ENCODE measurements at regions not wholly inside any gene's neighbourhood (a gene's known extent, or its start where the extent isn't known, plus 50 kb on each side); places are given as distances from the start of the nearest gene placed in this dataset.

- no peaks in the 10 kb centered on the region for H3K9me3 ChIP-seq (replicated peaks in 1 of 2; ENCODE audit: control insufficient read depth in 2 of 2, insufficient read depth in 1 of 2, low read depth in 1 of 2, low read length in 2 of 2)
- H3K36me3 ChIP-seq (replicated peaks in 1 of 2; ENCODE audit: control insufficient read depth in 2 of 2, insufficient read depth in 2 of 2, low read length in 2 of 2): no peaks in the 10 kb centered on the region
- no peak overlapping the region for H2AFZ ChIP-seq (ENCODE audit: low read length)
- no peak overlapping the region for H2BK15ac ChIP-seq (ENCODE audit: low read length)
- no peaks in the 10 kb centered on the region for H3K79me1 ChIP-seq (ENCODE audit: low read depth, low read length)
- H3K4me3 ChIP-seq (ENCODE audit: low read length in 2 of 2): no peak overlapping the region
- no CpG with 5 or more reads among the region's 5 CpGs for WGBS, 2 donors (ENCODE audit: extremely low coverage in 2 of 2, insufficient read length in 2 of 2, insufficient replicate concordance in 1 of 2)
- H3K18ac ChIP-seq (ENCODE audit: low read length): no peak overlapping the region
- no peak overlapping the region for H3K4ac ChIP-seq (ENCODE audit: low read length)
- H3K4me1 ChIP-seq (ENCODE audit: control insufficient read depth in 2 of 2, insufficient read depth in 1 of 2, low read depth in 1 of 2, low read length in 2 of 2): no peaks in the 10 kb centered on the region
- no peak overlapping the region for H2AK5ac ChIP-seq (ENCODE audit: low read depth, low read length)
- H3K9ac ChIP-seq (ENCODE audit: low read depth, low read length, poor library complexity): no peak overlapping the region
- no peak overlapping the region for H2BK5ac ChIP-seq (ENCODE audit: low read length)
- no peak overlapping the region for H3K27ac ChIP-seq (replicated peaks; ENCODE audit: low read length)
- no peak overlapping the region for H4K8ac ChIP-seq (ENCODE audit: low read depth, low read length)
- no peak overlapping the region for H4K91ac ChIP-seq (ENCODE audit: low read depth, low read length, poor library complexity)
- peaks cover 0 to 12% (median 0%) of the 10 kb centered on the region in 3 experiments for H3K27me3 ChIP-seq (ENCODE audit: control insufficient read depth in 3 of 3, insufficient read depth in 3 of 3, low read depth in 1 of 3, low read length in 3 of 3)
- no peak overlapping the region for H2BK120ac ChIP-seq (ENCODE audit: low read depth, low read length)
- H3K4me2 ChIP-seq (ENCODE audit: insufficient read depth, low read length, poor library complexity, severe bottlenecking): no peak overlapping the region
- DNase-seq (ENCODE audit: low spot score): no peak
- no peak overlapping the region for H3K14ac ChIP-seq (ENCODE audit: low read length)
- no peak overlapping the region for H3K23ac ChIP-seq (ENCODE audit: low read depth, low read length, poor library complexity)
- no peak overlapping the region for H2BK12ac ChIP-seq (ENCODE audit: low read length)
Measured at GRCh38 chr5:160485364-160485969, 63.8 kb downstream of the PTTG1 start.

GRCh38 chr5:160486573-160486972 is 64.9 kb downstream of the PTTG1 start:
- no peak overlapping the region for H3K23ac ChIP-seq (ENCODE audit: low read depth, low read length, poor library complexity)
- H2BK15ac ChIP-seq (ENCODE audit: low read length): no peak overlapping the region
- H3K9me3 ChIP-seq (replicated peaks in 1 of 2; ENCODE audit: control insufficient read depth in 2 of 2, insufficient read depth in 1 of 2, low read depth in 1 of 2, low read length in 2 of 2): no peaks in the 10 kb centered on the region
- H3K14ac ChIP-seq (ENCODE audit: low read length): no peak overlapping the region
- no peak overlapping the region for H3K9ac ChIP-seq (ENCODE audit: low read depth, low read length, poor library complexity)
- H3K18ac ChIP-seq (ENCODE audit: low read length): no peak overlapping the region
- no peak overlapping the region for H3K4me3 ChIP-seq (ENCODE audit: low read length in 2 of 2)
- H3K4me1 ChIP-seq (ENCODE audit: control insufficient read depth in 2 of 2, insufficient read depth in 1 of 2, low read depth in 1 of 2, low read length in 2 of 2): no peaks in the 10 kb centered on the region
- no CpG with 5 or more reads among the region's 7 CpGs for WGBS, 2 donors (ENCODE audit: extremely low coverage in 2 of 2, insufficient read length in 2 of 2, insufficient replicate concordance in 1 of 2)
- no peak overlapping the region for H3K27ac ChIP-seq (replicated peaks; ENCODE audit: low read length)
- no peak overlapping the region for H2BK5ac ChIP-seq (ENCODE audit: low read length)
- no peak overlapping the region for H2BK12ac ChIP-seq (ENCODE audit: low read length)
- H3K36me3 ChIP-seq (replicated peaks in 1 of 2; ENCODE audit: control insufficient read depth in 2 of 2, insufficient read depth in 2 of 2, low read length in 2 of 2): no peaks in the 10 kb centered on the region
- no peak overlapping the region for H4K91ac ChIP-seq (ENCODE audit: low read depth, low read length, poor library complexity)
- peaks cover 0 to 12% (median 0%) of the 10 kb centered on the region in 3 experiments for H3K27me3 ChIP-seq (ENCODE audit: control insufficient read depth in 3 of 3, insufficient read depth in 3 of 3, low read depth in 1 of 3, low read length in 3 of 3)
- no peak overlapping the region for H2AFZ ChIP-seq (ENCODE audit: low read length)
- no peak overlapping the region for H4K8ac ChIP-seq (ENCODE audit: low read depth, low read length)
- H2AK5ac ChIP-seq (ENCODE audit: low read depth, low read length): no peak overlapping the region
- H3K79me1 ChIP-seq (ENCODE audit: low read depth, low read length): no peaks in the 10 kb centered on the region
- H3K4me2 ChIP-seq (ENCODE audit: insufficient read depth, low read length, poor library complexity, severe bottlenecking): no peak overlapping the region
- DNase-seq (ENCODE audit: low spot score): no peak
- no peak overlapping the region for H2BK120ac ChIP-seq (ENCODE audit: low read depth, low read length)
- H3K4ac ChIP-seq (ENCODE audit: low read length): no peak overlapping the region

GRCh38 chr5:160488394-160489325 is 67.0 kb downstream of the PTTG1 start:
- Histone ChIP-seq H2BK12ac (ENCODE audit: low read length) (no peak overlapping the region), H4K91ac (ENCODE audit: low read depth, low read length, poor library complexity) (no peak overlapping the region), H3K27ac (replicated peaks; ENCODE audit: low read length) (no peak overlapping the region), H2AFZ (ENCODE audit: low read length) (no peak overlapping the region), H2BK5ac (ENCODE audit: low read length) (no peak overlapping the region), H3K9me3 (replicated peaks in 1 of 2; ENCODE audit: control insufficient read depth in 2 of 2, insufficient read depth in 1 of 2, low read depth in 1 of 2, low read length in 2 of 2) (no peaks in the 10 kb centered on the region), H3K27me3 (ENCODE audit: control insufficient read depth in 3 of 3, insufficient read depth in 3 of 3, low read depth in 1 of 3, low read length in 3 of 3) (peaks cover 0 to 12% (median 0%) of the 10 kb centered on the region in 3 experiments), H3K4me3 (ENCODE audit: low read length in 2 of 2) (no peak overlapping the region), H3K36me3 (replicated peaks in 1 of 2; ENCODE audit: control insufficient read depth in 2 of 2, insufficient read depth in 2 of 2, low read length in 2 of 2) (no peaks in the 10 kb centered on the region), H4K8ac (ENCODE audit: low read depth, low read length) (no peak overlapping the region), H3K18ac (ENCODE audit: low read length) (no peak overlapping the region), H2BK15ac (ENCODE audit: low read length) (no peak overlapping the region), H3K4me2 (ENCODE audit: insufficient read depth, low read length, poor library complexity, severe bottlenecking) (no peak overlapping the region), H3K14ac (ENCODE audit: low read length) (no peak overlapping the region), H3K4me1 (ENCODE audit: control insufficient read depth in 2 of 2, insufficient read depth in 1 of 2, low read depth in 1 of 2, low read length in 2 of 2) (no peaks in the 10 kb centered on the region), H2BK120ac (ENCODE audit: low read depth, low read length) (no peak overlapping the region), H3K4ac (ENCODE audit: low read length) (no peak overlapping the region), H3K23ac (ENCODE audit: low read depth, low read length, poor library complexity) (no peak overlapping the region), H3K9ac (ENCODE audit: low read depth, low read length, poor library complexity) (no peak overlapping the region), H3K79me1 (ENCODE audit: low read depth, low read length) (no peaks in the 10 kb centered on the region), H2AK5ac (ENCODE audit: low read depth, low read length) (no peak overlapping the region)
- whole genome bisulfite sequencing, 2 donors (ENCODE audit: extremely low coverage in 2 of 2, insufficient read length in 2 of 2, insufficient replicate concordance in 1 of 2): no CpG with 5 or more reads among the region's 6 CpGs
- DNase-seq (ENCODE audit: low spot score): no peak

- no peak overlapping the region for H2BK5ac ChIP-seq (ENCODE audit: low read length)
- H3K4me2 ChIP-seq (ENCODE audit: insufficient read depth, low read length, poor library complexity, severe bottlenecking): no peak overlapping the region
- H3K23ac ChIP-seq (ENCODE audit: low read depth, low read length, poor library complexity): no peak overlapping the region
- peaks cover 0 to 4% (median 0%) of the 10 kb centered on the region in 3 experiments for H3K27me3 ChIP-seq (ENCODE audit: control insufficient read depth in 3 of 3, insufficient read depth in 3 of 3, low read depth in 1 of 3, low read length in 3 of 3)
- H2BK120ac ChIP-seq (ENCODE audit: low read depth, low read length): no peak overlapping the region
- no peak overlapping the region for H2BK15ac ChIP-seq (ENCODE audit: low read length)
- no CpG with 5 or more reads among the region's 1 CpG for WGBS, 2 donors (ENCODE audit: extremely low coverage in 2 of 2, insufficient read length in 2 of 2, insufficient replicate concordance in 1 of 2)
- H2BK12ac ChIP-seq (ENCODE audit: low read length): no peak overlapping the region
- no peak overlapping the region for H3K27ac ChIP-seq (replicated peaks; ENCODE audit: low read length)
- no peak overlapping the region for H3K18ac ChIP-seq (ENCODE audit: low read length)
- H3K79me1 ChIP-seq (ENCODE audit: low read depth, low read length): no peaks in the 10 kb centered on the region
- H3K4ac ChIP-seq (ENCODE audit: low read length): no peak overlapping the region
- no peaks in the 10 kb centered on the region for H3K4me1 ChIP-seq (ENCODE audit: control insufficient read depth in 2 of 2, insufficient read depth in 1 of 2, low read depth in 1 of 2, low read length in 2 of 2)
- H3K9me3 ChIP-seq (replicated peaks in 1 of 2; ENCODE audit: control insufficient read depth in 2 of 2, insufficient read depth in 1 of 2, low read depth in 1 of 2, low read length in 2 of 2): no peaks in the 10 kb centered on the region
- H3K36me3 ChIP-seq (replicated peaks in 1 of 2; ENCODE audit: control insufficient read depth in 2 of 2, insufficient read depth in 2 of 2, low read length in 2 of 2): no peaks in the 10 kb centered on the region
- no peak for DNase-seq (ENCODE audit: low spot score)
- no peak overlapping the region for H4K91ac ChIP-seq (ENCODE audit: low read depth, low read length, poor library complexity)
- no peak overlapping the region for H3K9ac ChIP-seq (ENCODE audit: low read depth, low read length, poor library complexity)
- H3K4me3 ChIP-seq (ENCODE audit: low read length in 2 of 2): no peak overlapping the region
- no peak overlapping the region for H3K14ac ChIP-seq (ENCODE audit: low read length)
- no peak overlapping the region for H2AFZ ChIP-seq (ENCODE audit: low read length)
- H4K8ac ChIP-seq (ENCODE audit: low read depth, low read length): no peak overlapping the region
- no peak overlapping the region for H2AK5ac ChIP-seq (ENCODE audit: low read depth, low read length)
Measured at GRCh38 chr5:160491438-160491837, 69.8 kb downstream of the PTTG1 start.

Data from neuronal stem cell (in vitro differentiated cells).